H9 (cell line): ENCODE measurements at regions not wholly inside any gene's neighbourhood (a gene's known extent, or its start where the extent isn't known, plus 50 kb on each side); places are given as distances from the start of the nearest gene placed in this dataset.

ENCODE experiments used
- DNase-seq: peaks from one replicate; pipeline ENCODE4 v3.0.0-alpha.2; 2017
- H2AFZ ChIP-seq: one replicate; pipeline ENCODE4 v1.6.1; 2013; ENCODE audit warnings: mild to moderate bottlenecking, low read length, control low read depth, moderate library complexity
- H2AK5ac ChIP-seq: 2 replicates; pipeline ENCODE4 v1.6.1; 2013; ENCODE audit warnings: low read length, control low read depth, mixed read lengths; ENCODE audit not compliant: insufficient read length
- H2BK120ac ChIP-seq: one replicate; pipeline ENCODE4 v1.6.1; 2013; ENCODE audit warnings: low read depth, mild to moderate bottlenecking, low read length, control low read depth, inconsistent platforms; ENCODE audit not compliant: poor library complexity, severe bottlenecking
- H2BK12ac ChIP-seq: 2 replicates; pipeline ENCODE4 v1.6.1; 2013; ENCODE audit warnings: low read length, control low read depth, mixed read lengths, low read depth; ENCODE audit not compliant: insufficient read length
- H2BK15ac ChIP-seq: 2 replicates; pipeline ENCODE4 v1.6.1; 2013; ENCODE audit warnings: low read depth, low read length, control low read depth
- H2BK20ac ChIP-seq: one replicate; pipeline ENCODE4 v1.6.1; 2013; ENCODE audit warnings: low read depth, mild to moderate bottlenecking, low read length, control low read depth, inconsistent platforms; ENCODE audit not compliant: poor library complexity, severe bottlenecking
- H2BK5ac ChIP-seq: 2 replicates; pipeline ENCODE4 v1.6.1; 2013; ENCODE audit warnings: low read length, control low read depth, mixed read lengths; ENCODE audit not compliant: insufficient read length
- H3K14ac ChIP-seq: 2 replicates; pipeline ENCODE4 v1.6.1; 2013; ENCODE audit warnings: low read length, control low read depth; ENCODE audit not compliant: insufficient read depth
- H3K18ac ChIP-seq: 2 replicates; pipeline ENCODE4 v1.6.1; 2013; ENCODE audit warnings: low read depth, mild to moderate bottlenecking, mixed read lengths, low read length, control low read depth; ENCODE audit not compliant: insufficient read length
- H3K23ac ChIP-seq: 2 replicates; pipeline ENCODE4 v1.6.1; 2013; ENCODE audit warnings: low read length, control low read depth, mixed read lengths, low read depth; ENCODE audit not compliant: insufficient read length
- H3K23me2 ChIP-seq: 2 replicates; pipeline ENCODE4 v1.6.1; 2013; ENCODE audit warnings: low read depth, mild to moderate bottlenecking, mixed read lengths, low read length, control low read depth; ENCODE audit not compliant: insufficient read length, poor library complexity, severe bottlenecking
- H3K27ac ChIP-seq: 2 replicates; pipeline ENCODE4 v1.5.1; 2013; ENCODE audit warnings: low read length, control low read depth, mixed read lengths, low read depth; ENCODE audit not compliant: insufficient read length
- H3K27me3 ChIP-seq: 2 replicates; pipeline ENCODE4 v1.6.1; 2013; ENCODE audit warnings: low read length, control low read depth, inconsistent platforms; ENCODE audit not compliant: insufficient read depth
- H3K4ac ChIP-seq: 2 replicates; pipeline ENCODE4 v1.6.1; 2013; ENCODE audit warnings: low read depth, mild to moderate bottlenecking, control low read depth, inconsistent platforms, low read length, moderate library complexity
- H3K4me1 ChIP-seq: 2 replicates; pipeline ENCODE4 v1.6.1; 2013; ENCODE audit warnings: low read length, control low read depth, inconsistent platforms; ENCODE audit not compliant: insufficient read depth
- H3K4me2 ChIP-seq: 2 replicates; pipeline ENCODE4 v1.6.1; 2013; ENCODE audit warnings: low read length, control low read depth, mixed read lengths; ENCODE audit not compliant: insufficient read length, insufficient read depth
- H3K56ac ChIP-seq: 2 replicates; pipeline ENCODE4 v1.6.1; 2013; ENCODE audit warnings: low read depth, mild to moderate bottlenecking, mixed read lengths, low read length, control low read depth; ENCODE audit not compliant: insufficient read length
- H3K79me1 ChIP-seq: 2 replicates; pipeline ENCODE4 v1.6.1; 2013; ENCODE audit warnings: low read depth, mild to moderate bottlenecking, moderate library complexity, low read length, control low read depth, inconsistent platforms; ENCODE audit not compliant: insufficient read depth, poor library complexity, severe bottlenecking
- H3K79me2 ChIP-seq: 2 replicates; pipeline ENCODE4 v1.6.1; 2013; ENCODE audit warnings: low read length, control low read depth, inconsistent platforms; ENCODE audit not compliant: insufficient read depth
- H3K9ac ChIP-seq: 2 replicates; pipeline ENCODE4 v1.6.1; 2013; ENCODE audit warnings: low read length, control low read depth, mixed read lengths; ENCODE audit not compliant: insufficient read length; ENCODE audit errors: extremely low read depth
- H3K9me3 ChIP-seq: one replicate; pipeline ENCODE4 v1.6.1; 2013; ENCODE audit warnings: low read depth, low read length, inconsistent platforms; ENCODE audit not compliant: control insufficient read depth
- H3T11ph ChIP-seq: one replicate; pipeline ENCODE4 v1.6.1; 2013; ENCODE audit warnings: mild to moderate bottlenecking, low read length, control low read depth, inconsistent platforms
- H4K20me1 ChIP-seq: one replicate; pipeline ENCODE4 v1.6.1; 2013; ENCODE audit not compliant: control insufficient read depth, insufficient read length, insufficient read depth
- H4K5ac ChIP-seq: 2 replicates; pipeline ENCODE4 v1.6.1; 2013; ENCODE audit warnings: low read depth, mild to moderate bottlenecking, mixed read lengths, low read length, control low read depth; ENCODE audit not compliant: insufficient read length
- H4K8ac ChIP-seq: replicated peaks from 2 replicates; pipeline ENCODE4 v1.6.1; 2013; ENCODE audit warnings: low read length, control low read depth, mixed read lengths, low read depth; ENCODE audit not compliant: insufficient read length
- H4K91ac ChIP-seq: 2 replicates; pipeline ENCODE4 v1.6.1; 2013; ENCODE audit warnings: low read depth, mild to moderate bottlenecking, moderate library complexity, mixed read lengths, low read length, control low read depth; ENCODE audit not compliant: insufficient read length
- H3K27ac Mint-ChIP-seq, 3 experiments: 2 replicates in 2 of 3; 3 replicates in 1 of 3; pipeline ENCODE4 v1.8.0; 2020 to 2021; ENCODE audit warnings: mixed read lengths in 3 of 3, mild to moderate bottlenecking in 1 of 3, moderate library complexity in 1 of 3
- H3K27me3 Mint-ChIP-seq: 2 replicates; pipeline ENCODE4 v1.8.0; 2021; ENCODE audit warnings: low read depth, mild to moderate bottlenecking, moderate library complexity, mixed read lengths
- H3K36me3 Mint-ChIP-seq, 3 experiments: 2 replicates in 2 of 3; 3 replicates in 1 of 3; pipeline ENCODE4 v1.8.0; 2020 to 2021; ENCODE audit warnings: low read depth in 3 of 3, mixed read lengths in 3 of 3; ENCODE audit not compliant: insufficient read depth in 1 of 3
- H3K4me1 Mint-ChIP-seq, 2 experiments: 2 replicates each; pipeline ENCODE4 v1.8.0; 2020; ENCODE audit warnings: mixed read lengths in 2 of 2
- H3K4me3 Mint-ChIP-seq, 2 experiments: 2 replicates in 1 of 2; 3 replicates in 1 of 2; pipeline ENCODE4 v1.8.0; 2020 to 2021; ENCODE audit warnings: mild to moderate bottlenecking in 2 of 2, mixed read lengths in 2 of 2, moderate library complexity in 1 of 2
- H3K9me3 Mint-ChIP-seq, 2 experiments: 2 replicates in 1 of 2; 3 replicates in 1 of 2; pipeline ENCODE4 v1.8.0; 2020; ENCODE audit warnings: mild to moderate bottlenecking in 2 of 2, mixed read lengths in 2 of 2, moderate library complexity in 1 of 2
- CTCF ChIP-seq: fragments of 200-600 bp; sonication (generic); conservative IDR thresholded peaks from 3 replicates; pipeline ENCODE4 v1.8.0; 2021; ENCODE audit warnings: antibody characterized with exemption, mild to moderate bottlenecking
- WGBS: extraction: QIAGEN DNeasy Blood & Tissue Kit; methylation state at CpG from one replicate; pipeline ENCODE4 v1.1.7; 2013; ENCODE audit warnings: missing lambda C conversion rate, low lambda C conversion rate, mixed read lengths; ENCODE audit not compliant: insufficient read length; ENCODE audit errors: extremely low coverage; 5-methylcytosine and 5-hydroxymethylcytosine counted together

- Histone ChIP-seq H3K56ac (no peak overlapping the region), H2BK15ac (no peak overlapping the region), H3K79me1 (no peaks in the 10 kb centered on the region), H3K4ac (no peak overlapping the region), H2BK5ac (no peak overlapping the region), H4K20me1 (no peaks in the 10 kb centered on the region), H3K14ac (no peak overlapping the region), H3K79me2 (no peaks in the 10 kb centered on the region), H3K23ac (no peak overlapping the region), H3K4me1 (no peaks in the 10 kb centered on the region), H3K27ac (no peak overlapping the region), H3K9me3 (no peaks in the 10 kb centered on the region), H3K23me2 (no peaks in the 10 kb centered on the region), H3K18ac (no peak overlapping the region), H3K4me2 (no peak overlapping the region), H2BK20ac (no peak overlapping the region), H4K91ac (no peak overlapping the region), H3K27me3 (no peaks in the 10 kb centered on the region), H2BK120ac (no peak overlapping the region), H2AK5ac (no peak overlapping the region), H4K8ac (no peak overlapping the region), H2AFZ (no peak overlapping the region), H4K5ac (no peak overlapping the region), H3K9ac (no peak overlapping the region), H3T11ph (no peak overlapping the region), H2BK12ac (no peak overlapping the region)
- H3K4me3 Mint-ChIP-seq = no peak overlapping the region
- no peaks in the 10 kb centered on the region for H3K27me3 Mint-ChIP-seq
- no peaks in the 10 kb centered on the region for H3K9me3 Mint-ChIP-seq
- no CpG with 5 or more reads among the region's 3 CpGs for WGBS
- TF ChIP-seq CTCF = no peak
- no peaks in the 10 kb centered on the region for H3K4me1 Mint-ChIP-seq
- H3K27ac Mint-ChIP-seq = no peak overlapping the region
- H3K36me3 Mint-ChIP-seq = no peaks in the 10 kb centered on the region
- no peak for DNase-seq
These were observed 127.6 kb upstream of the CCDC68 start for GRCh38 chr18:55086906-55087305.
